ENCODE measurements at regions not wholly inside any gene's neighbourhood (a gene's known extent, or its start where the extent isn't known, plus 50 kb on each side); places are given as distances from the start of the nearest gene placed in this dataset.
A peak's percentile ranks its signal among the peaks of the same experiment; 100 is the strongest.

GRCh38 chr15:89421219-89421618 lies 75.2 kb downstream of the RHCG start:
- DNase-seq (ENCODE audit: extremely low spot score) = no peak
- TF ChIP-seq CTCF (IDR thresholded peaks at IDR 0.05; ENCODE audit: control extremely low read depth, extremely low read depth, low read depth, missing control alignments) = no peak
- POLR2A ChIA-PET = no interaction called here
- CTCF ChIA-PET = interaction anchor here (3.0 to 6.0 kb wide), 4 partner anchors 8 to 64 kb away, joined by 12 to 57 read pairs (median 14); no protein-coding TSS in a partner anchor

DNA sequence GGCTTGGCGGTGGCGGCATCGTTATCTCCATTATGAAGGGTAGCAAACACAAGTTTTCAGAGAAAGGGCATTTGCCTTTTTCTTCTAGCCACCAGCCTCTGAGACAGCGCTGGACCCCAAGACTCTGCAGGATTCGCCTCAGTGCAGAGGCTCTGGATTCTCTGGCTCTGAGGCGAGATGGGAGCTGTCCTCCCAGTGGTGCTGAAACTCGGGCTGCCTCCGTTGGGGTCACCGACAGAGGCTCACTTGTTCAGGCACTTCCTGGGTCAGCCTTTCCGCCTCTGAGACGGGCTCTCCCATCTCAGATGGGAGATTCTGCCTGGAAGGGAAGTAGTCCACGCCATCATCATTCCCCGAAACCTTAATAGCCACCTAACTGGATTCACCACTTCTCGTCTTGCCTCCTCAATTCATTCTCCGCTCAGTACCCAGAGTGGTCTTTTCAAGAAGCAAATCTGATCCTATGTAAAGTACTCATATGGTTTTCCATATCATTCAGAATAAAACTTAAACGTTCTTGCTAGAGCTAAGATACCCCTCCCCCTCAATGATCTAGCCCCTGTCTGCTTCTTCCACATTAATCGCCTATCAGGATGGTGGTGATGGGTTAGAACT lies 76.9 kb downstream of the RHCG start:
- ChIA-PET CTCF (interaction anchor here (0.8 to 6.0 kb wide), 13 partner anchors 10 to 64 kb away, joined by 3 to 57 read pairs (median 6); no protein-coding TSS in a partner anchor), POLR2A (no interaction called here)
- DNase-seq (ENCODE audit: extremely low spot score) = no peak
- TF ChIP-seq CTCF (IDR thresholded peaks at IDR 0.05; ENCODE audit: control extremely low read depth, extremely low read depth, low read depth, missing control alignments) = no peak

DNA sequence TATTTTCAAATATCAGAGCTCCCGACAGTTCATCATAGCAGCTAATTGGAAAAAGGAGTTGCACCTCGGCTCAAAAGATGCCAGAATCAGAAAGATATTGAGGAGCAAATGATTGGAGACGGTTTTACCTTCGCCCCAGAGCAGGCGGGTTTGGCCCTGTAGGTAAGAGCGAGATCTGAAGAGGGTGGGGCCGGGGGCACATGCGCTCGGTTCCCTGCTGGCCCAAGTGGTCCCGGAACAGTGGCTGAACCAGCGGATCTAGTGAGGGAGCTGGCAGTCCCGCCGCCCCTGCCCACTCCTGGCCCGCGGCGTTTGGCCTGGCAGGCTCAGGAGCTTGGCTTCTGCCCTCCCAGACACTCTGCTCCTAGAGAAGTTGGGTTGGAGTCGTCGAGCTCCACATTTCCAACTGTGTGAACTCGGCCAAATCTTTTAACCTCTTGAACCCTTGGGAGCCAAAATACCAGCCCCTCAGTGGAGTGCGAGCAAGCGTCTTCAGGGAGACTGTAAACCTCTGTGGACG lies 79.1 kb downstream of the RHCG start:
- TF ChIP-seq CTCF (IDR thresholded peaks at IDR 0.05; ENCODE audit: control extremely low read depth, extremely low read depth, low read depth, missing control alignments) = no peak
- DNase-seq (ENCODE audit: extremely low spot score) = no peak
- ChIA-PET CTCF (interaction anchor here (0.7 to 6.0 kb wide), 23 partner anchors 10 to 210 kb away, joined by 3 to 57 read pairs (median 5); no protein-coding TSS in a partner anchor), POLR2A (no interaction called here)

DNA sequence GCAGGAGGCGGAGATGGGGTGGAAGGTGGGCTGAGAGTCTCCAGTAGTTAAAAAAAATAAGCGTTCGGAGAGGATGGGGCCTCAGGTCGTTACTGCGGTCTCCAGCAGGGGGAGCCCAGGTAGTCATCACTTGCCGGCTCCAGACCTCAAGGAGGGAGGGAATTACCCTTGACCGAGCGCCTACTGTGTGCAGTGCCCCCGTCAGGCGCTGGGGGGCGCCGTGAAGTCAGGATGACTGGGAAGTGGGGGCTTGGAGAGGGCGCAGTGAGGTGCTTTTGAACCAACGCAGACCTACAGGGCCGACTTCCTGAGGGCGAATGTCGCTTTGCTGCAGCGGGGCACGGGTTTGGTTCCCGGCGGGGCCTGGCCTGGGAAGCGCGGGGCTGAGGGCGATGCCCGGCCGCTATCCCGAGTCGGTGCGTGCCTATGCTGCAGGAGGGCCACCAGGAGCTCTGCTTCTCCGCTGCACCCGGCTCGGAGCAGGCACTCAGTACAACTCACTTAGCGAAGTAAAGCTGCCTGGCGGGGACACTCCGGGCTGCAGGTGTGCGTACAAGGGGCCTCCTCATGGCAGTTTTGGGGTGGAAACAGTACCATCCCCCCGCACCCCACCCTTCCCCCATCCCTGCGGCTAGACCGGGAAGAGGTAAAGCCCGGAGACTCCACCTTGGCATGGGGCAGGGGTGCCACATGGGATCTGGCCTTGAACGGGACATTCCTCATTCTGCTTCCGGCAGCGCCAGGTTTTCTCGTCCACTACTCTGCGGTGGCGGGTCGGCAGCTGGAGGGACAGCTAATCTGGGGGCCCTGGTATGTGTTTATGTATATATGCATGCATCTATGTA lies 79.8 kb downstream of the RHCG start:
- TF ChIP-seq CTCF (IDR thresholded peaks at IDR 0.05; ENCODE audit: control extremely low read depth, extremely low read depth, low read depth, missing control alignments) = peak; percentile 80
- ChIA-PET POLR2A (no interaction called here), CTCF (interaction anchor here (0.7 to 6.0 kb wide), 24 partner anchors 10 to 210 kb away, joined by 3 to 57 read pairs (median 5); no protein-coding TSS in a partner anchor)
- peak; percentile 93 for DNase-seq (ENCODE audit: extremely low spot score)

DNA sequence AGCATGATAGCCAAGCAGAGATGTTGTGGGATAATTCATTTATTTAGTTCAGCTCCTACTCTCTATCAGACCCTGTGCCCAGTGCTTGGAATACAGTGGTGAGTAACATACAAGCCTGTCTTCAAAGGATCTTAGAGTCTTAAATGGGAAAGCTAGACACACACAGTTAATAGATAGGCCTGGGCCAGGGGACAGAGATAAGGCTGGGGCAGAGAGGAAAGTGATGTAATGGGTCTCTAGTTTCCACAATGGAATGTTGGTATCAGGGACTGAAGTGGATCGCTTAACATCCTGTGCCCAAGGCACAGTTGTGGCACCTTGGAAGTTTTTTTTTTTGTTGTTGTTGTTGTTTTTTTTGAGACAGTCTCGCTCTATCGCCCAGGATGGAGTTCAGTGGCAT lies 79.9 kb upstream of the POLG start:
- ChIA-PET CTCF (interaction anchor here (0.8 to 2.2 kb wide), 3 partner anchors 8 to 56 kb away, joined by 3 to 22 read pairs (median 4); no protein-coding TSS in a partner anchor), POLR2A (no interaction called here)
- no peak for DNase-seq (ENCODE audit: extremely low spot score)
- no peak for TF ChIP-seq CTCF (IDR thresholded peaks at IDR 0.05; ENCODE audit: control extremely low read depth, extremely low read depth, low read depth, missing control alignments)

- ChIA-PET CTCF (interaction anchor here (0.8 to 2.2 kb wide), 3 partner anchors 9 to 56 kb away, joined by 3 to 22 read pairs (median 4); no protein-coding TSS in a partner anchor), POLR2A (no interaction called here)
- TF ChIP-seq CTCF (IDR thresholded peaks at IDR 0.05; ENCODE audit: control extremely low read depth, extremely low read depth, low read depth, missing control alignments) = no peak
- DNase-seq (ENCODE audit: extremely low spot score) = no peak
Observed at GRCh38 chr15:89413877-89414276, 79.3 kb upstream of the POLG start.
